ENCODE measurements at regions not wholly inside any gene's neighbourhood (a gene's known extent, or its start where the extent isn't known, plus 50 kb on each side); places are given as distances from the start of the nearest gene placed in this dataset.
"Not testable (repeated sequence)": the region's sequence is repeated elsewhere in the genome, so short reads cannot be mapped to it uniquely, and the experiment has no call there.

DNA sequence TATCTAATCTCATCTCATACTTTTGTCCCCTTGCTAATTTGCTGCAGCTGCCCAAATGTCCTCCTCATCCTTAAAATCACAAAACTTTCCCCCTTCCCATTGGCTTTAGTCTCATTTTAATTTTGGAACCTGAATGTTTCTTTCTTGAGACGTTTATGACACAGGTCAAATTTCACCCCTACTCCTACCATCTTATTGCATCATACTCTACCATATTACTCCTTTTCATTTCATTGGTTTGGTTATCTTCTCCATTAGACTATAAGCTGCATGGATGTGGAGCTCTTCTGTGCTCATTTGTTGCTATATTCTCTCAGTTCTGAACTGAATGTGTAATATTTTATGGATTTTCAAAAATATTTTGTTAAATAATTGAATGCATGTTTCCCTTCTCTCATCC, 688.6 kb downstream of the CBLN4 start:
- Mint-ChIP-seq H3K4me3 (no peak overlapping the region), H3K27ac (no peak overlapping the region), H3K36me3 (ENCODE audit: low read depth) (no peaks in the 10 kb centered on the region), H3K4me1 (no peaks in the 10 kb centered on the region), H3K27me3 (ENCODE audit: insufficient read depth) (no peaks in the 10 kb centered on the region), H3K9me3 (peaks cover 1% of the 10 kb centered on the region)
- 57 to 83% methylated on average over 1 of the region's 1 CpG for WGBS, 2 experiments (ENCODE audit: insufficient coverage in 1 of 2, insufficient read length in 1 of 2)
- DNase-seq = no peak
- Histone ChIP-seq H3K27me3 (ENCODE audit: control insufficient read depth, insufficient read depth, low read length, poor library complexity, severe bottlenecking) (no peaks in the 10 kb centered on the region), H3K36me3 (ENCODE audit: control insufficient read depth, insufficient read depth, low read length) (no peaks in the 10 kb centered on the region), H3K27ac (ENCODE audit: low read depth, low read length) (no peak overlapping the region), H3K9me3 (ENCODE audit: control insufficient read depth, low read length) (peaks cover 16% of the 10 kb centered on the region), H3K9ac (ENCODE audit: extremely low read depth, low read length, poor library complexity, severe bottlenecking) (no peak overlapping the region), H3K4me1 (ENCODE audit: control insufficient read depth, insufficient read depth, low read length) (no peaks in the 10 kb centered on the region), H3K4me3 (ENCODE audit: low read length) (no peak overlapping the region)
- TF ChIP-seq, protein P1, sequence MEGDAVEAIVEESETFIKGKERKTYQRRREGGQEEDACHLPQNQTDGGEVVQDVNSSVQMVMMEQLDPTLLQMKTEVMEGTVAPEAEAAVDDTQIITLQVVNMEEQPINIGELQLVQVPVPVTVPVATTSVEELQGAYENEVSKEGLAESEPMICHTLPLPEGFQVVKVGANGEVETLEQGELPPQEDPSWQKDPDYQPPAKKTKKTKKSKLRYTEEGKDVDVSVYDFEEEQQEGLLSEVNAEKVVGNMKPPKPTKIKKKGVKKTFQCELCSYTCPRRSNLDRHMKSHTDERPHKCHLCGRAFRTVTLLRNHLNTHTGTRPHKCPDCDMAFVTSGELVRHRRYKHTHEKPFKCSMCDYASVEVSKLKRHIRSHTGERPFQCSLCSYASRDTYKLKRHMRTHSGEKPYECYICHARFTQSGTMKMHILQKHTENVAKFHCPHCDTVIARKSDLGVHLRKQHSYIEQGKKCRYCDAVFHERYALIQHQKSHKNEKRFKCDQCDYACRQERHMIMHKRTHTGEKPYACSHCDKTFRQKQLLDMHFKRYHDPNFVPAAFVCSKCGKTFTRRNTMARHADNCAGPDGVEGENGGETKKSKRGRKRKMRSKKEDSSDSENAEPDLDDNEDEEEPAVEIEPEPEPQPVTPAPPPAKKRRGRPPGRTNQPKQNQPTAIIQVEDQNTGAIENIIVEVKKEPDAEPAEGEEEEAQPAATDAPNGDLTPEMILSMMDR (conservative IDR thresholded peaks at IDR 0.05) = no peak

DNA sequence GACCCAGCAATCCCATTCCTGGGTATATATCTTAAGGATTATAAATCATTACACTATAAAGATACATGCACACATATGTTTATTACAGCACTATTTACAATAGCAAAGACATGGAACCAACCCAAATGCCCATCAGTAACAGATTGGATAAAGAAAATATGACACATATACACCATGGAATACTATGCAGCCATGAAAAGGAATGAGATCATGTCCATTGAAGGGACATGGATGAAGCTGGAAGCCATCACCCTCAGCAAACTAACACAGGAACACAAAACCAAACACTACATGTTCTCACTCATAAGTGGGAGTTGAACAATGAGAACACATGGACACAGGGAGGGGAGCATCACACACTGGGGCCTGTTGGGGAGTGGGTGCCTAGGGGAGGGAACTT, 694.5 kb downstream of the CBLN4 start:
- H3K4me1 ChIP-seq (ENCODE audit: control insufficient read depth, insufficient read depth, low read length); H3K4me3 Mint-ChIP-seq; H3K27me3 ChIP-seq (ENCODE audit: control insufficient read depth, insufficient read depth, low read length, poor library complexity, severe bottlenecking); H3K27me3 Mint-ChIP-seq (ENCODE audit: insufficient read depth); H3K36me3 ChIP-seq (ENCODE audit: control insufficient read depth, insufficient read depth, low read length); H3K27ac Mint-ChIP-seq; H3K9ac ChIP-seq (ENCODE audit: extremely low read depth, low read length, poor library complexity, severe bottlenecking); DNase-seq; H3K9me3 Mint-ChIP-seq; H3K36me3 Mint-ChIP-seq (ENCODE audit: low read depth); H3K4me1 Mint-ChIP-seq; H3K4me3 ChIP-seq (ENCODE audit: low read length); H3K27ac ChIP-seq (ENCODE audit: low read depth, low read length): not testable (repeated sequence)
- peaks cover 27% of the 10 kb centered on the region for H3K9me3 ChIP-seq (ENCODE audit: control insufficient read depth, low read length)

GRCh38 chr20:55291261-55291660, 714.1 kb downstream of the CBLN4 start:
- no peak overlapping the region for H3K4me3 Mint-ChIP-seq
- Histone ChIP-seq H3K27me3 (ENCODE audit: control insufficient read depth, insufficient read depth, low read length, poor library complexity, severe bottlenecking) (no peaks in the 10 kb centered on the region), H3K4me1 (ENCODE audit: control insufficient read depth, insufficient read depth, low read length) (no peaks in the 10 kb centered on the region), H3K9ac (ENCODE audit: extremely low read depth, low read length, poor library complexity, severe bottlenecking) (no peak overlapping the region), H3K9me3 (ENCODE audit: control insufficient read depth, low read length) (peaks cover 18% of the 10 kb centered on the region), H3K4me3 (ENCODE audit: low read length) (no peak overlapping the region), H3K27ac (ENCODE audit: low read depth, low read length) (no peak overlapping the region), H3K36me3 (ENCODE audit: control insufficient read depth, insufficient read depth, low read length) (no peaks in the 10 kb centered on the region)
- TF ChIP-seq, protein P1 (conservative IDR thresholded peaks at IDR 0.05) = no peak
- 80 to 88% methylated on average over 1 of the region's 1 CpG for WGBS, 2 experiments (ENCODE audit: insufficient coverage in 1 of 2, insufficient read length in 1 of 2)
- H3K36me3 Mint-ChIP-seq (ENCODE audit: low read depth) = no peaks in the 10 kb centered on the region
- no peaks in the 10 kb centered on the region for H3K9me3 Mint-ChIP-seq
- H3K27me3 Mint-ChIP-seq (ENCODE audit: insufficient read depth) = no peaks in the 10 kb centered on the region
- H3K4me1 Mint-ChIP-seq = no peaks in the 10 kb centered on the region
- H3K27ac Mint-ChIP-seq = no peak overlapping the region
- DNase-seq = no peak

DNA sequence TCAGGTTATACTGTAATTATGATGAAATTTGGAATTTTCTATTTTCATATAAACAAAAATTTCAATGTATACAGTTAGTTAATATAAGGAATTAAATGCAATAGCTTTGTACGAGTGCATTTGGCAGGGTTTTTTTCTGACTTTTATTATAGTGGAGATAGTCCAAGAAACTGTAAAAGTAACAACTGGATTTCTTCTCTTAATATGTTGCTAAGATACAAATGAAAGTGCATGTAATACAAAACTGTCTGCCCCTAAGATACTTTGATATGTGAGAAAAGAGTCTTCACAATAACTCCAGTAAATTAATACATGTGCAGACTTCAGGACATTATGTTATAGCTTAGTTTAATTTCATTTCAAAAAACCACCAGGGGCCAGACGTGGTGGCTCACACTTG, 721.4 kb downstream of the CBLN4 start:
- Mint-ChIP-seq H3K36me3 (ENCODE audit: low read depth) (no peaks in the 10 kb centered on the region), H3K27ac (no peak overlapping the region), H3K27me3 (ENCODE audit: insufficient read depth) (no peaks in the 10 kb centered on the region), H3K9me3 (no peaks in the 10 kb centered on the region), H3K4me3 (no peak overlapping the region), H3K4me1 (no peaks in the 10 kb centered on the region)
- H3K27ac ChIP-seq (ENCODE audit: low read depth, low read length) = no peak overlapping the region
- H3K9ac ChIP-seq (ENCODE audit: extremely low read depth, low read length, poor library complexity, severe bottlenecking) = no peak overlapping the region
- WGBS, 2 experiments (ENCODE audit: insufficient coverage in 1 of 2, insufficient read length in 1 of 2) = 86% methylated on average over 2 of the region's 2 CpGs; no CpG with 5 or more reads in 1 of the 2 experiments
- no peaks in the 10 kb centered on the region for H3K36me3 ChIP-seq (ENCODE audit: control insufficient read depth, insufficient read depth, low read length)
- H3K4me3 ChIP-seq (ENCODE audit: low read length) = no peak overlapping the region
- H3K9me3 ChIP-seq (ENCODE audit: control insufficient read depth, low read length) = no peaks in the 10 kb centered on the region
- no peaks in the 10 kb centered on the region for H3K4me1 ChIP-seq (ENCODE audit: control insufficient read depth, insufficient read depth, low read length)
- H3K27me3 ChIP-seq (ENCODE audit: control insufficient read depth, insufficient read depth, low read length, poor library complexity, severe bottlenecking) = no peaks in the 10 kb centered on the region
- TF ChIP-seq, protein P1 (conservative IDR thresholded peaks at IDR 0.05) = no peak
- no peak for DNase-seq

Measured in endodermal cell (in vitro differentiated cells).